Neural cell (in vitro differentiated cells): ENCODE measurements at regions not wholly inside any gene's neighbourhood (a gene's known extent, or its start where the extent isn't known, plus 50 kb on each side); places are given as distances from the start of the nearest gene placed in this dataset.
"Not testable (repeated sequence)": the region's sequence is repeated elsewhere in the genome, so short reads cannot be mapped to it uniquely, and the experiment has no call there.

Source experiments
- H2AFZ ChIP-seq: fragments of 200-600, 300-800 bp; sonication (generic), shearing (Covaris generic); 2 replicates; pipeline ENCODE4 v1.6.0; 2014; ENCODE audit warnings: low read depth, mild to moderate bottlenecking, antibody characterized with exemption, low read length, moderate library complexity
- H3F3A ChIP-seq: fragments of 200-600 bp; shearing (Covaris generic); 2 replicates; pipeline ENCODE4 v1.6.1; 2016; ENCODE audit warnings: mild to moderate bottlenecking, moderate library complexity, mixed read lengths, antibody characterized with exemption, low read length; ENCODE audit not compliant: insufficient read depth, poor library complexity, severe bottlenecking
- H3K27ac ChIP-seq: fragments of 200-600, 300-800 bp; sonication (generic), shearing (Covaris generic); 2 replicates; pipeline ENCODE4 v1.5.1; 2014; ENCODE audit warnings: mild to moderate bottlenecking, low read length, moderate library complexity
- H3K27me3 ChIP-seq: fragments of 300-800, 200-600 bp; sonication (generic), shearing (Covaris generic); 2 replicates; pipeline ENCODE4 v1.6.0; 2014; ENCODE audit warnings: mild to moderate bottlenecking, low read depth, low read length, moderate library complexity; ENCODE audit not compliant: insufficient read depth
- H3K36me3 ChIP-seq: fragments of 300-800, 200-600 bp; sonication (generic), shearing (Covaris generic); 2 replicates; pipeline ENCODE4 v1.5.1; 2014; ENCODE audit warnings: mild to moderate bottlenecking, antibody characterized with exemption, low read length, moderate library complexity; ENCODE audit not compliant: insufficient read depth
- H3K4me2 ChIP-seq: fragments of 300-800, 200-600 bp; sonication (generic), shearing (Covaris generic); 2 replicates; pipeline ENCODE4 v1.6.0; 2014; ENCODE audit warnings: mild to moderate bottlenecking, low read length
- H3K4me3 ChIP-seq: fragments of 300-800, 200-600 bp; sonication (generic), shearing (Covaris generic); 2 replicates; pipeline ENCODE4 v1.5.1; 2014; ENCODE audit warnings: mild to moderate bottlenecking, low read length, moderate library complexity
- H3K79me2 ChIP-seq: fragments of 200-600 bp; shearing (Covaris generic); replicated peaks from 2 replicates; pipeline ENCODE4 v1.6.0; 2014; ENCODE audit warnings: mild to moderate bottlenecking, low read length, moderate library complexity; ENCODE audit not compliant: insufficient read depth
- H3K9ac ChIP-seq: fragments of 300-800, 200-600 bp; sonication (generic), shearing (Covaris generic); 2 replicates; pipeline ENCODE4 v1.6.1; 2016; ENCODE audit warnings: mild to moderate bottlenecking, low read length, mixed read lengths
- H3K9me2 ChIP-seq: fragments of 200-600 bp; shearing (Covaris generic); 2 replicates; pipeline ENCODE4 v1.6.1; 2016; ENCODE audit warnings: mild to moderate bottlenecking, low read length, mixed read lengths; ENCODE audit not compliant: insufficient read depth
- H3K9me3 ChIP-seq: fragments of 200-600, 300-800 bp; sonication (generic), shearing (Covaris generic); 2 replicates; pipeline ENCODE4 v1.6.1; 2016; ENCODE audit warnings: mild to moderate bottlenecking, mixed run types, low read length, moderate library complexity, mixed read lengths
- H4K20me1 ChIP-seq: fragments of 200-600 bp; shearing (Covaris generic); 2 replicates; pipeline ENCODE4 v1.6.1; 2016; ENCODE audit warnings: mild to moderate bottlenecking, mixed run types; ENCODE audit not compliant: insufficient read depth
- CTCF ChIP-seq: fragments of 450-650 bp; IDR thresholded peaks from 2 replicates; pipeline ENCODE4 v1.5.1; 2014; ENCODE audit warnings: antibody characterized with exemption, mild to moderate bottlenecking, moderate library complexity; ENCODE audit not compliant: poor library complexity, severe bottlenecking
- EP300 ChIP-seq: fragments of 450-650 bp; conservative IDR thresholded peaks from 2 replicates; pipeline ENCODE4 v1.6.1; 2014; ENCODE audit warnings: antibody characterized with exemption, mild to moderate bottlenecking, moderate library complexity; ENCODE audit not compliant: poor library complexity, severe bottlenecking
- EZH2 ChIP-seq: fragments of 200-600, 300-800 bp; shearing (Covaris generic), sonication (generic); IDR thresholded peaks from 2 replicates; pipeline ENCODE4 v1.6.1; 2014; ENCODE audit warnings: antibody characterized with exemption, low read length, borderline replicate concordance, mild to moderate bottlenecking; ENCODE audit not compliant: insufficient read depth, poor library complexity, severe bottlenecking
- MXI1 ChIP-seq: fragments of 450-650 bp; conservative IDR thresholded peaks from 2 replicates; pipeline ENCODE4 v1.6.1; 2014; ENCODE audit warnings: antibody characterized with exemption, mild to moderate bottlenecking; ENCODE audit not compliant: poor library complexity, severe bottlenecking
- POLR2AphosphoS5 ChIP-seq: IDR thresholded peaks from 2 replicates; pipeline ENCODE4 v1.6.1; 2012
- RAD21 ChIP-seq: fragments of 450-650 bp; conservative IDR thresholded peaks from 2 replicates; pipeline ENCODE4 v1.6.1; 2014; ENCODE audit warnings: antibody characterized with exemption, mild to moderate bottlenecking, moderate library complexity
- REST ChIP-seq: IDR thresholded peaks from 2 replicates; pipeline ENCODE4 v1.6.1; 2012; ENCODE audit warnings: borderline replicate concordance
- SMC3 ChIP-seq: fragments of 450-650 bp; conservative IDR thresholded peaks from 2 replicates; pipeline ENCODE4 v1.6.1; 2014; ENCODE audit warnings: antibody characterized with exemption, mild to moderate bottlenecking, moderate library complexity; ENCODE audit not compliant: poor library complexity
- TAF1 ChIP-seq: IDR thresholded peaks from 2 replicates; pipeline ENCODE4 v1.6.1; 2012; ENCODE audit warnings: low read depth

GRCh38 chr1:103273106-103273505 lies 164.8 kb upstream of the COL11A1 start:
- Histone ChIP-seq H3K79me2 (no peaks in the 10 kb centered on the region), H3K4me2 (no peak overlapping the region), H3K9me2 (no peaks in the 10 kb centered on the region), H4K20me1 (no peaks in the 10 kb centered on the region), H3K27me3 (no peaks in the 10 kb centered on the region), H3K9me3 (no peaks in the 10 kb centered on the region), H2AFZ (no peak overlapping the region), H3K9ac (no peak overlapping the region), H3K4me3 (no peak overlapping the region), H3K27ac (no peak overlapping the region), H3F3A (no peaks in the 10 kb centered on the region), H3K36me3 (no peaks in the 10 kb centered on the region)
- TF ChIP-seq POLR2AphosphoS5 (no peak), RAD21 (no peak), SMC3 (no peak), EZH2 (no peak), EP300 (no peak), TAF1 (no peak), MXI1 (no peak)

GRCh38 chr1:103271471-103271870 lies 163.1 kb upstream of the COL11A1 start:
- H3F3A ChIP-seq, H3K9ac ChIP-seq, H3K9me3 ChIP-seq, H4K20me1 ChIP-seq, H3K27ac ChIP-seq, H3K27me3 ChIP-seq, H2AFZ ChIP-seq, H3K4me3 ChIP-seq, H3K9me2 ChIP-seq, H3K36me3 ChIP-seq, H3K79me2 ChIP-seq, H3K4me2 ChIP-seq: not testable (repeated sequence)

- Histone ChIP-seq H3K27ac (no peak overlapping the region), H3K9ac (no peak overlapping the region), H3F3A (no peaks in the 10 kb centered on the region), H3K79me2 (no peaks in the 10 kb centered on the region), H3K4me3 (no peak overlapping the region), H3K36me3 (no peaks in the 10 kb centered on the region), H2AFZ (no peak overlapping the region), H3K9me2 (no peaks in the 10 kb centered on the region), H4K20me1 (no peaks in the 10 kb centered on the region), H3K27me3 (no peaks in the 10 kb centered on the region), H3K4me2 (no peak overlapping the region), H3K9me3 (no peaks in the 10 kb centered on the region)
- TF ChIP-seq EZH2 = no peak
- no peak for TF ChIP-seq RAD21
- TF ChIP-seq REST = no peak
- no peak for TF ChIP-seq TAF1
- no peak for TF ChIP-seq SMC3
- TF ChIP-seq POLR2AphosphoS5 = no peak
- TF ChIP-seq EP300 = no peak
- no peak for TF ChIP-seq MXI1
- no peak for TF ChIP-seq CTCF
Observed at GRCh38 chr1:103267893-103268292, 159.6 kb upstream of the COL11A1 start.
